ENCODE measurements at regions not wholly inside any gene's neighbourhood (a gene's known extent, or its start where the extent isn't known, plus 50 kb on each side); places are given as distances from the start of the nearest gene placed in this dataset.

- Histone ChIP-seq H3K27me3 (no peaks in the 10 kb centered on the region), H3K9me3 (replicated peaks in 1 of 3) (peaks cover 0 to 4% (median 0%) of the 10 kb centered on the region in 3 donors), H3K4me1 (replicated peaks in 1 of 2) (no peaks in the 10 kb centered on the region), H3K4me3 (no peak overlapping the region), H3K36me3 (replicated peaks in 1 of 2) (no peaks in the 10 kb centered on the region), H3K27ac (no peak overlapping the region)
- WGBS, 4 donors = 65 to 82% (median 72%) methylated on average over 4 of the region's 4 CpGs
- DNase-seq = no peak
- TF ChIP-seq POLR2A (IDR thresholded peaks at IDR 0.05) (no peak), CTCF (IDR thresholded peaks at IDR 0.05) (no peak)
- intact Hi-C loops (cut with DNase I) = no loop called here
Measured at GRCh38 chr4:14059006-14059405, 431.5 kb upstream of the BOD1L1 start.

GRCh38 chr4:14064984-14065383, 437.5 kb upstream of the BOD1L1 start:
- Histone ChIP-seq H3K9me3 (replicated peaks in 1 of 3) (peaks cover 0 to 4% (median 0%) of the 10 kb centered on the region in 3 donors), H3K36me3 (replicated peaks in 1 of 2) (no peaks in the 10 kb centered on the region), H3K4me1 (replicated peaks in 1 of 2) (peaks cover 0 to 6% of the 10 kb centered on the region in 2 donors), H3K27me3 (no peaks in the 10 kb centered on the region), H3K27ac (no peak overlapping the region), H3K4me3 (no peak overlapping the region)
- intact Hi-C loops (cut with DNase I) = no loop called here
- TF ChIP-seq POLR2A (IDR thresholded peaks at IDR 0.05) (no peak), CTCF (IDR thresholded peaks at IDR 0.05) (no peak)
- WGBS, 4 donors = 89 to 92% (median 90%) methylated on average over 2 of the region's 2 CpGs
- no peak for DNase-seq

GRCh38 chr4:14065406-14065805, 437.9 kb upstream of the BOD1L1 start:
- Histone ChIP-seq H3K4me1 (replicated peaks in 1 of 2) (peaks cover 0 to 10% of the 10 kb centered on the region in 2 donors), H3K4me3 (no peak overlapping the region), H3K9me3 (replicated peaks in 1 of 3) (peaks cover 0 to 4% (median 0%) of the 10 kb centered on the region in 3 donors), H3K27ac (no peak overlapping the region), H3K36me3 (replicated peaks in 1 of 2) (no peaks in the 10 kb centered on the region), H3K27me3 (no peaks in the 10 kb centered on the region)
- DNase-seq = no peak
- intact Hi-C loops (cut with DNase I) = no loop called here
- WGBS, 4 donors = 89 to 95% (median 92%) methylated on average over 5 of the region's 5 CpGs
- TF ChIP-seq POLR2A (IDR thresholded peaks at IDR 0.05) = no peak
- TF ChIP-seq CTCF (IDR thresholded peaks at IDR 0.05) = no peak

DNA sequence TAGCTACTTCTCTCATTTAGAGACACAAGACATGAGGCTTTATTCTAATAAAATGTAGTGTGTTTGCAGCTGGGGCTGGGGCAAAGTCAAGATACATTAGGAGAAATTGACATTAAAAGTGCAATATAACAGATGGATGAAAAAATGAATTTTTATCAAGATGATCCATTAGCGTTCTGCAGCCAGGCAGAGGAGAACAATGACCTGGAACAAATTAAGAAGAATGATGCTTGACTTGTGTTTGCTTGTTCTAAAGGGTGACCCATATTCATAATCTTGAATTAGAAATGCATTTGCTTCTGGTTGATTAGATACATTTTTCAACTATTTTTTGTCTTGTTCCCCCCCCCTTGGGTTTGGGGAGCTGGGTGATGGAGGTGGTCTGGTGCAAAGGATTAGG, 439.5 kb upstream of the BOD1L1 start:
- Histone ChIP-seq H3K36me3 (replicated peaks in 1 of 2) (no peaks in the 10 kb centered on the region), H3K4me1 (replicated peaks in 1 of 2) (peaks cover 0 to 16% of the 10 kb centered on the region in 2 donors), H3K27ac (no peak overlapping the region), H3K4me3 (no peak overlapping the region), H3K9me3 (replicated peaks in 1 of 3) (no peaks in the 10 kb centered on the region), H3K27me3 (no peaks in the 10 kb centered on the region)
- DNase-seq = no peak
- 63 to 93% (median 91%) methylated on average over 1 of the region's 1 CpG for WGBS, 4 donors
- TF ChIP-seq POLR2A (IDR thresholded peaks at IDR 0.05) = no peak
- no peak for TF ChIP-seq CTCF (IDR thresholded peaks at IDR 0.05)
- intact Hi-C loops (cut with DNase I) = no loop called here

Measured in adrenal gland (tissue), 9 donors.